HG03196 (cell line): ENCODE measurements at regions not wholly inside any gene's neighbourhood (a gene's known extent, or its start where the extent isn't known, plus 50 kb on each side); places are given as distances from the start of the nearest gene placed in this dataset.
"Not testable (repeated sequence)": the region's sequence is repeated elsewhere in the genome, so short reads cannot be mapped to it uniquely, and the experiment has no call there.

Source experiments
- ATAC-seq: cut with Tn5 transposase; IDR thresholded peaks from one replicate; pipeline ENCODE4 v1.9.1; 2021; ENCODE audit not compliant: unreplicated experiment

- ATAC-seq, result no peak
Measured at GRCh38 chr11:38460896-38461295, 1862.9 kb upstream of the RAG2 start.

GRCh38 chr11:38460429-38460828 lies 1862.4 kb upstream of the RAG2 start:
- no peak for ATAC-seq

GRCh38 chr11:38456371-38456770 lies 1858.3 kb upstream of the RAG2 start:
- no peak for ATAC-seq

- no peak for ATAC-seq
Measured at GRCh38 chr11:38448284-38448683, 1850.2 kb upstream of the RAG2 start.

- no peak for ATAC-seq
Measured at GRCh38 chr11:38446336-38446735, 1848.3 kb upstream of the RAG2 start.

- no peak for ATAC-seq
Measured at GRCh38 chr11:38438091-38438490, 1840.1 kb upstream of the RAG2 start.

- ATAC-seq, result no peak
Measured at GRCh38 chr11:38425578-38425977, 1827.5 kb upstream of the RAG2 start.

- no peak for ATAC-seq
Measured at GRCh38 chr11:38423042-38423441, 1825.0 kb upstream of the RAG2 start.

GRCh38 chr11:38416141-38416540 lies 1818.1 kb upstream of the RAG2 start:
- no peak for ATAC-seq

- no peak for ATAC-seq
Measured at GRCh38 chr11:38411149-38411548, 1813.1 kb upstream of the RAG2 start.

- ATAC-seq, result no peak
Measured at GRCh38 chr11:38402063-38402462, 1804.0 kb upstream of the RAG2 start.

- ATAC-seq, result no peak
Measured at GRCh38 chr11:38392176-38392575, 1794.1 kb upstream of the RAG2 start.

- ATAC-seq, result no peak
Measured at GRCh38 chr11:38384568-38384967, 1786.5 kb upstream of the RAG2 start.

- ATAC-seq, result no peak
Measured at GRCh38 chr11:38365274-38365673, 1767.2 kb upstream of the RAG2 start.

GRCh38 chr11:38356255-38356654 lies 1758.2 kb upstream of the RAG2 start:
- no peak for ATAC-seq

GRCh38 chr11:38345286-38345685 lies 1747.2 kb upstream of the RAG2 start:
- ATAC-seq, result no peak

- not testable (repeated sequence) for ATAC-seq
Measured at GRCh38 chr11:38341612-38342011, 1743.6 kb upstream of the RAG2 start.

GRCh38 chr11:38339835-38340440 lies 1741.9 kb upstream of the RAG2 start:
- no peak for ATAC-seq

- ATAC-seq, result not testable (repeated sequence)
Measured at GRCh38 chr11:38338022-38338421, 1740.0 kb upstream of the RAG2 start.

- no peak for ATAC-seq
Measured at GRCh38 chr11:38332046-38332445, 1734.0 kb upstream of the RAG2 start.

GRCh38 chr11:38330578-38330977 lies 1732.5 kb upstream of the RAG2 start:
- no peak for ATAC-seq

GRCh38 chr11:38323961-38324761 lies 1726.1 kb upstream of the RAG2 start:
- no peak for ATAC-seq

GRCh38 chr11:38315151-38315550 lies 1717.1 kb upstream of the RAG2 start:
- no peak for ATAC-seq
